Stomach (tissue), 4 donors: ENCODE measurements at regions not wholly inside any gene's neighbourhood (a gene's known extent, or its start where the extent isn't known, plus 50 kb on each side); places are given as distances from the start of the nearest gene placed in this dataset.

ENCODE experiments used
- EP300 ChIP-seq: sonication (generic); formaldehyde crosslinking; IDR thresholded peaks from one replicate; pipeline ENCODE4 v1.6.1; 2017; ENCODE audit warnings: antibody characterized with exemption
- POLR2A ChIP-seq, 4 donors: fragments of 450-650 bp; IDR thresholded peaks; one replicate each; pipeline ENCODE4 v1.6.1; 2016; ENCODE audit warnings: antibody characterized with exemption in 4 of 4, control low read depth in 2 of 4, mild to moderate bottlenecking in 1 of 4, moderate library complexity in 1 of 4
- POLR2AphosphoS5 ChIP-seq, 3 donors: sonication (generic); formaldehyde crosslinking; IDR thresholded peaks; one replicate each; pipeline ENCODE4 v1.6.1; 2016; ENCODE audit warnings: antibody characterized with exemption in 3 of 3
- TF ChIP-seq, protein P1 (sequence below), 7 experiments: fragments of 450-650 bp in 4 of 7; fragments of 200-600 bp in 3 of 7; sonication (generic) in 3 of 7; IDR thresholded peaks; one replicate each; pipeline ENCODE4 v1.5.1; 2016 to 2019; ENCODE audit warnings: antibody characterized with exemption in 7 of 7, control low read depth in 2 of 7, mild to moderate bottlenecking in 1 of 7

- no peak for TF ChIP-seq POLR2AphosphoS5 (IDR thresholded peaks at IDR 0.05)
- TF ChIP-seq, protein P1, sequence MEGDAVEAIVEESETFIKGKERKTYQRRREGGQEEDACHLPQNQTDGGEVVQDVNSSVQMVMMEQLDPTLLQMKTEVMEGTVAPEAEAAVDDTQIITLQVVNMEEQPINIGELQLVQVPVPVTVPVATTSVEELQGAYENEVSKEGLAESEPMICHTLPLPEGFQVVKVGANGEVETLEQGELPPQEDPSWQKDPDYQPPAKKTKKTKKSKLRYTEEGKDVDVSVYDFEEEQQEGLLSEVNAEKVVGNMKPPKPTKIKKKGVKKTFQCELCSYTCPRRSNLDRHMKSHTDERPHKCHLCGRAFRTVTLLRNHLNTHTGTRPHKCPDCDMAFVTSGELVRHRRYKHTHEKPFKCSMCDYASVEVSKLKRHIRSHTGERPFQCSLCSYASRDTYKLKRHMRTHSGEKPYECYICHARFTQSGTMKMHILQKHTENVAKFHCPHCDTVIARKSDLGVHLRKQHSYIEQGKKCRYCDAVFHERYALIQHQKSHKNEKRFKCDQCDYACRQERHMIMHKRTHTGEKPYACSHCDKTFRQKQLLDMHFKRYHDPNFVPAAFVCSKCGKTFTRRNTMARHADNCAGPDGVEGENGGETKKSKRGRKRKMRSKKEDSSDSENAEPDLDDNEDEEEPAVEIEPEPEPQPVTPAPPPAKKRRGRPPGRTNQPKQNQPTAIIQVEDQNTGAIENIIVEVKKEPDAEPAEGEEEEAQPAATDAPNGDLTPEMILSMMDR (IDR thresholded peaks at IDR 0.05): no peak
- no peak for TF ChIP-seq EP300
- TF ChIP-seq POLR2A (IDR thresholded peaks at IDR 0.05): no peak
Measured at GRCh38 chr6:141282263-141282662, 850.5 kb upstream of the GJE1 start.
